IMR-90 (cell line): ENCODE measurements at regions not wholly inside any gene's neighbourhood (a gene's known extent, or its start where the extent isn't known, plus 50 kb on each side); places are given as distances from the start of the nearest gene placed in this dataset.
"Not testable (repeated sequence)": the region's sequence is repeated elsewhere in the genome, so short reads cannot be mapped to it uniquely, and the experiment has no call there.

Source experiments
- ATAC-seq: fragments of 200-7000 bp; cut with Tn5 transposase; 2 replicates; pipeline ENCODE4 v1.9.1; 2020; ENCODE audit warnings: low read depth, mild to moderate bottlenecking, moderate library complexity
- BruUV-seq: library from RNA; stranded (reverse); fragments of 400-500 nt; replicated peaks from 2 replicates; lab custom pipeline; 2021; lab: Mats Ljungman, UMichigan
- CTCF ChIA-PET: fragments of 300-600 bp; formaldehyde crosslinking; extraction: SDS; loops from one replicate; lab custom pipeline; 2021; ENCODE audit warnings: antibody characterized with exemption; lab: Yijun Ruan, JAX
- POLR2A ChIA-PET: fragments of 300-600 bp; sonication (Branson Sonifier 250); formaldehyde crosslinking; loops from one replicate; lab custom pipeline; 2022; ENCODE audit warnings: antibody characterized with exemption; ENCODE audit not compliant: unreplicated experiment; lab: Charles Lee
- DNase-seq: peaks from one replicate; pipeline ENCODE4 v3.0.0; 2013
- H2AFZ ChIP-seq: replicated peaks from 2 replicates; pipeline ENCODE3; 2013; ENCODE audit warnings: low read length, mild to moderate bottlenecking; ENCODE audit not compliant: poor library complexity
- H2AK5ac ChIP-seq: 2 replicates; pipeline ENCODE4 v1.6.1; 2013; ENCODE audit warnings: low read depth, low read length, inconsistent platforms
- H2AK9ac ChIP-seq: replicated peaks from 2 replicates; pipeline ENCODE3; 2013; ENCODE audit warnings: mild to moderate bottlenecking, low read depth, low read length, moderate library complexity; ENCODE audit not compliant: poor library complexity
- H2BK120ac ChIP-seq: 2 replicates; pipeline ENCODE4 v1.6.1; 2013; ENCODE audit warnings: low read depth, low read length, inconsistent platforms
- H2BK15ac ChIP-seq: 3 replicates; pipeline ENCODE4 v1.6.1; 2013; ENCODE audit warnings: low read depth, low read length, inconsistent platforms
- H2BK20ac ChIP-seq: 2 replicates; pipeline ENCODE4 v1.6.1; 2013; ENCODE audit warnings: low read depth, mild to moderate bottlenecking, inconsistent platforms, low read length, moderate library complexity
- H2BK5ac ChIP-seq: 2 replicates; pipeline ENCODE4 v1.6.1; 2013; ENCODE audit warnings: mild to moderate bottlenecking, low read depth, low read length, inconsistent platforms; ENCODE audit not compliant: poor library complexity, severe bottlenecking
- H3K14ac ChIP-seq: replicated peaks from 2 replicates; pipeline ENCODE4 v1.6.1; 2013; ENCODE audit warnings: low read depth, low read length, inconsistent platforms
- H3K18ac ChIP-seq: 2 replicates; pipeline ENCODE4 v1.6.1; 2013; ENCODE audit warnings: low read depth, low read length, control low read depth
- H3K23ac ChIP-seq: 2 replicates; pipeline ENCODE4 v1.6.1; 2013; ENCODE audit warnings: low read depth, low read length, inconsistent platforms
- H3K27ac ChIP-seq: 2 replicates; pipeline ENCODE4 v1.5.1; 2013; ENCODE audit warnings: mild to moderate bottlenecking, control low read depth, low read length; ENCODE audit not compliant: insufficient read depth
- H3K27me3 ChIP-seq: 2 replicates; pipeline ENCODE4 v1.6.1; 2013; ENCODE audit warnings: low read length; ENCODE audit not compliant: control insufficient read depth, insufficient read depth
- H3K36me3 ChIP-seq: 2 replicates; pipeline ENCODE4 v1.6.1; 2013; ENCODE audit warnings: low read length, mixed read lengths; ENCODE audit not compliant: control insufficient read depth, insufficient read depth
- H3K4ac ChIP-seq: 2 replicates; pipeline ENCODE4 v1.6.1; 2013; ENCODE audit warnings: low read depth, low read length, inconsistent platforms
- H3K4me1 ChIP-seq: 2 replicates; pipeline ENCODE4 v1.6.1; 2013; ENCODE audit warnings: low read length, mixed read lengths; ENCODE audit not compliant: control insufficient read depth, insufficient read depth
- H3K4me2 ChIP-seq: 2 replicates; pipeline ENCODE4 v1.6.1; 2013; ENCODE audit warnings: low read depth, mild to moderate bottlenecking, control low read depth, low read length, moderate library complexity
- H3K4me3 ChIP-seq: 2 replicates; pipeline ENCODE4 v1.5.1; 2013; ENCODE audit warnings: low read depth, mild to moderate bottlenecking, control low read depth, low read length, moderate library complexity; ENCODE audit not compliant: insufficient read depth
- H3K56ac ChIP-seq: 2 replicates; pipeline ENCODE4 v1.6.1; 2013; ENCODE audit warnings: low read length, inconsistent platforms; ENCODE audit not compliant: insufficient read depth; ENCODE audit errors: extremely low read depth
- H3K79me1 ChIP-seq, 2 experiments: 2 replicates each; pipeline ENCODE4 v1.6.1; 2013; ENCODE audit warnings: low read length in 2 of 2, inconsistent platforms in 1 of 2, low read depth in 1 of 2
- H3K9ac ChIP-seq: 2 replicates; pipeline ENCODE4 v1.6.1; 2013; ENCODE audit warnings: low read depth, low read length, control low read depth
- H3K9me1 ChIP-seq: 2 replicates; pipeline ENCODE4 v1.6.1; 2013; ENCODE audit warnings: low read length, inconsistent platforms; ENCODE audit not compliant: insufficient read depth
- H3K9me3 ChIP-seq: 2 replicates; pipeline ENCODE4 v1.6.1; 2013; ENCODE audit warnings: low read length; ENCODE audit not compliant: control insufficient read depth, insufficient read depth
- H4K20me1 ChIP-seq: 2 replicates; pipeline ENCODE4 v1.6.1; 2013; ENCODE audit warnings: low read length, inconsistent platforms; ENCODE audit not compliant: insufficient read depth
- H4K5ac ChIP-seq: 2 replicates; pipeline ENCODE4 v1.6.1; 2013; ENCODE audit warnings: mild to moderate bottlenecking, low read depth, low read length, control low read depth
- H4K8ac ChIP-seq, 2 experiments: 2 replicates each; pipeline ENCODE4 v1.6.1; 2013; ENCODE audit warnings: low read depth in 2 of 2, low read length in 2 of 2, control low read depth in 1 of 2, inconsistent platforms in 1 of 2
- H4K91ac ChIP-seq: 2 replicates; pipeline ENCODE4 v1.6.1; 2013; ENCODE audit warnings: low read depth, low read length, inconsistent platforms; ENCODE audit not compliant: insufficient read depth
- RAD21 ChIP-seq: IDR thresholded peaks from 2 replicates; pipeline ENCODE4 v1.6.1; 2012; ENCODE audit warnings: low read length, improper control_type of control experiment
- SMC3 ChIP-seq: fragments of 150-350 bp; IDR thresholded peaks from 2 replicates; pipeline ENCODE4 v1.6.1; 2016; ENCODE audit warnings: low read depth, mild to moderate bottlenecking, antibody characterized with exemption, low read length, moderate library complexity
- WGBS, 2 experiments: methylation state at CpG; one replicate each; pipeline versions ENCODE4 v1.1.5 to v1.1.7; 2013; ENCODE audit warnings: missing lambda C conversion rate in 2 of 2; ENCODE audit not compliant: insufficient read length in 1 of 2; ENCODE audit errors: extremely low coverage in 2 of 2; 5-methylcytosine and 5-hydroxymethylcytosine counted together
- dilution Hi-C: fragments of 300-500 bp; cut with HindIII; formaldehyde crosslinking; loops from one replicate; pipeline ENCODE4 v1.14.3; 2018; ENCODE audit warnings: low sequenced_read_pairs; ENCODE audit not compliant: unreplicated experiment
- in situ Hi-C: fragments of 300-500 bp; cut with MboI; formaldehyde crosslinking; loops from 3 replicates; pipeline ENCODE4 v1.14.3; 2019; ENCODE audit warnings: low sequenced_read_pairs, inconsistent platforms, mixed read lengths
- intact Hi-C: fragments of 100-400 bp; cut with micrococcal nuclease; formaldehyde crosslinking; loops from 2 replicates; pipeline ENCODE4 v1.10.0; 2022
- TF ChIP-seq, protein P1 (sequence below): conservative IDR thresholded peaks from 2 replicates; pipeline ENCODE4 v1.5.1; 2012; ENCODE audit warnings: mild to moderate bottlenecking, low read depth, low read length, improper control_type of control experiment

DNA sequence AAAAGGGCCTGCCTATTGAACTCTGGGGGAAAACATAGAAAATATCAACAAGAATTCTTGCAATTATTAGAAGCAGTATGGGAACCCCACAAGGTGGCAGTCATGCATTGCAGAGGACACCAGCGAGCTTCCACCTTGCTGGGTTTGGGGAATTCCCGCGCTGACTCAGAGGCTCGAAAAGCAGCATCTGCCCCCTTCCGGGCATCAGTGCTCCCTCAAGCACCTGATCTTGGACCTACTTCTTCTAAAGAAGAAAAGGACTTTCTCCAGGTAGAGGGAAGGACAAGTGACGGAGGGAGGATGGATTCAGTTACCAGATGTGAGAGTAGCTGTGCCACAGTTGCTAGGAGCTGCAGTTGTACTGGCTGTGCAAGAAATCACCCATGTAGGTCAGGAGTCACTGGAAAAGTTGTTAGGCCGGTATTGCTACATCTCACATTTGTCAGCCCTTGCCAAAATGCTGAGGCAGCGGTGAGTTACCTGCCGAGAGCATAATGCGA lies 415.7 kb downstream of the DIRAS2 start:
- ATAC-seq, H4K91ac ChIP-seq, H3K36me3 ChIP-seq, in situ Hi-C loops, H2BK20ac ChIP-seq, dilution Hi-C loops, CTCF ChIA-PET, H2BK120ac ChIP-seq, H3K18ac ChIP-seq, H3K4me3 ChIP-seq, BruUV-seq, H2BK5ac ChIP-seq, H3K9me3 ChIP-seq, H2BK15ac ChIP-seq, POLR2A ChIA-PET, H4K5ac ChIP-seq, H3K4me2 ChIP-seq, H3K56ac ChIP-seq, H2AFZ ChIP-seq, H4K20me1 ChIP-seq, H3K27me3 ChIP-seq, H2AK5ac ChIP-seq, H4K8ac ChIP-seq, H2AK9ac ChIP-seq, H3K27ac ChIP-seq, H3K4ac ChIP-seq, H3K9me1 ChIP-seq, H3K14ac ChIP-seq, H3K4me1 ChIP-seq, H3K79me1 ChIP-seq, H3K23ac ChIP-seq, H3K9ac ChIP-seq: not testable (repeated sequence)
- intact Hi-C loops = loop anchor here (1.0 to 5.0 kb wide), 2 partner anchors 415 to 644 kb away; partner anchors contain the start of gene DIRAS2
- WGBS, 2 experiments = no CpG with 5 or more reads among the region's 10 CpGs
- peak; percentile 54 for DNase-seq
- TF ChIP-seq, protein P1, sequence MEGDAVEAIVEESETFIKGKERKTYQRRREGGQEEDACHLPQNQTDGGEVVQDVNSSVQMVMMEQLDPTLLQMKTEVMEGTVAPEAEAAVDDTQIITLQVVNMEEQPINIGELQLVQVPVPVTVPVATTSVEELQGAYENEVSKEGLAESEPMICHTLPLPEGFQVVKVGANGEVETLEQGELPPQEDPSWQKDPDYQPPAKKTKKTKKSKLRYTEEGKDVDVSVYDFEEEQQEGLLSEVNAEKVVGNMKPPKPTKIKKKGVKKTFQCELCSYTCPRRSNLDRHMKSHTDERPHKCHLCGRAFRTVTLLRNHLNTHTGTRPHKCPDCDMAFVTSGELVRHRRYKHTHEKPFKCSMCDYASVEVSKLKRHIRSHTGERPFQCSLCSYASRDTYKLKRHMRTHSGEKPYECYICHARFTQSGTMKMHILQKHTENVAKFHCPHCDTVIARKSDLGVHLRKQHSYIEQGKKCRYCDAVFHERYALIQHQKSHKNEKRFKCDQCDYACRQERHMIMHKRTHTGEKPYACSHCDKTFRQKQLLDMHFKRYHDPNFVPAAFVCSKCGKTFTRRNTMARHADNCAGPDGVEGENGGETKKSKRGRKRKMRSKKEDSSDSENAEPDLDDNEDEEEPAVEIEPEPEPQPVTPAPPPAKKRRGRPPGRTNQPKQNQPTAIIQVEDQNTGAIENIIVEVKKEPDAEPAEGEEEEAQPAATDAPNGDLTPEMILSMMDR = peak; percentile 41
- peak; percentile 48; the same call in 1 of the 2 replicates for TF ChIP-seq RAD21
- TF ChIP-seq SMC3 = peak; percentile 39; the same call in 1 of the 2 replicates

DNA sequence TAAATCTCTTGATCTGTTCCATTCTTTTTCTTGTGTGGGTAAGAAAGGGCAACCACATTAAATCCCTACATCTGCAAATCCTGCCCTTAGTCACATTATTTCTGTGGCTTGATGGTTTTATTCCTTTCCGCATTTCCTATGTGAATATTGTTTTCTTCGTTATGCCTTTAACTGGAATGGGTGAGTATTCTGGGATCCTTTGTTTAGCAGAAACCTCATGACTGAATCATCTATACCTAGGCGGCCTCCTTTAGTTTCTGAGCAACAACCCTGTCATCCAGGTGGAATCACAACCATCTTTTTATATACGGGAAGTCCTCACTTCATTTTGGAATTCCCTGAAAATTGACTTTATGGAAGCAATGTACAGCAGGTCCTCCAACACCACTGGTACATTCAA lies 409.5 kb downstream of the DIRAS2 start:
- H3K56ac ChIP-seq, H3K14ac ChIP-seq, POLR2A ChIA-PET, H4K91ac ChIP-seq, H3K4ac ChIP-seq, intact Hi-C loops, H4K20me1 ChIP-seq, H3K79me1 ChIP-seq, H3K4me2 ChIP-seq, H2BK120ac ChIP-seq, H3K9me3 ChIP-seq, CTCF ChIA-PET, H3K4me1 ChIP-seq, ATAC-seq, H4K8ac ChIP-seq, H3K23ac ChIP-seq, H3K27ac ChIP-seq, H3K18ac ChIP-seq, H2AK9ac ChIP-seq, dilution Hi-C loops, H3K9me1 ChIP-seq, BruUV-seq, H2BK5ac ChIP-seq, H3K9ac ChIP-seq, DNase-seq, H3K27me3 ChIP-seq, H2AK5ac ChIP-seq, H3K4me3 ChIP-seq, H4K5ac ChIP-seq, H2BK15ac ChIP-seq, H3K36me3 ChIP-seq, H2AFZ ChIP-seq, H2BK20ac ChIP-seq: not testable (repeated sequence)
- in situ Hi-C loops = loop anchor here (10.0 kb wide), 1 partner anchor 642 kb away; no protein-coding TSS in a partner anchor
- no CpG with 5 or more reads among the region's 4 CpGs for WGBS, 2 experiments
